ENCODE measurements at regions not wholly inside any gene's neighbourhood (a gene's known extent, or its start where the extent isn't known, plus 50 kb on each side); places are given as distances from the start of the nearest gene placed in this dataset.

GRCh38 chr1:95407131-95407885 lies 173.3 kb downstream of the RWDD3 start:
- DNase-seq: no peak
- Histone ChIP-seq H3K4me3 (no peak overlapping the region), H3K36me3 (no peaks in the 10 kb centered on the region), H3K4me1 (ENCODE audit: insufficient read depth) (no peaks in the 10 kb centered on the region), H3K27me3 (no peaks in the 10 kb centered on the region), H3K27ac (no peak overlapping the region), H3K9me3 (no peaks in the 10 kb centered on the region)
- intact Hi-C loops (cut with DNase I): no loop called here
- WGBS, 3 donors: 31 to 42% (median 39%) methylated on average over 10 of the region's 10 CpGs
- TF ChIP-seq, protein P1, sequence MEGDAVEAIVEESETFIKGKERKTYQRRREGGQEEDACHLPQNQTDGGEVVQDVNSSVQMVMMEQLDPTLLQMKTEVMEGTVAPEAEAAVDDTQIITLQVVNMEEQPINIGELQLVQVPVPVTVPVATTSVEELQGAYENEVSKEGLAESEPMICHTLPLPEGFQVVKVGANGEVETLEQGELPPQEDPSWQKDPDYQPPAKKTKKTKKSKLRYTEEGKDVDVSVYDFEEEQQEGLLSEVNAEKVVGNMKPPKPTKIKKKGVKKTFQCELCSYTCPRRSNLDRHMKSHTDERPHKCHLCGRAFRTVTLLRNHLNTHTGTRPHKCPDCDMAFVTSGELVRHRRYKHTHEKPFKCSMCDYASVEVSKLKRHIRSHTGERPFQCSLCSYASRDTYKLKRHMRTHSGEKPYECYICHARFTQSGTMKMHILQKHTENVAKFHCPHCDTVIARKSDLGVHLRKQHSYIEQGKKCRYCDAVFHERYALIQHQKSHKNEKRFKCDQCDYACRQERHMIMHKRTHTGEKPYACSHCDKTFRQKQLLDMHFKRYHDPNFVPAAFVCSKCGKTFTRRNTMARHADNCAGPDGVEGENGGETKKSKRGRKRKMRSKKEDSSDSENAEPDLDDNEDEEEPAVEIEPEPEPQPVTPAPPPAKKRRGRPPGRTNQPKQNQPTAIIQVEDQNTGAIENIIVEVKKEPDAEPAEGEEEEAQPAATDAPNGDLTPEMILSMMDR (IDR thresholded peaks at IDR 0.05): no peak

DNA sequence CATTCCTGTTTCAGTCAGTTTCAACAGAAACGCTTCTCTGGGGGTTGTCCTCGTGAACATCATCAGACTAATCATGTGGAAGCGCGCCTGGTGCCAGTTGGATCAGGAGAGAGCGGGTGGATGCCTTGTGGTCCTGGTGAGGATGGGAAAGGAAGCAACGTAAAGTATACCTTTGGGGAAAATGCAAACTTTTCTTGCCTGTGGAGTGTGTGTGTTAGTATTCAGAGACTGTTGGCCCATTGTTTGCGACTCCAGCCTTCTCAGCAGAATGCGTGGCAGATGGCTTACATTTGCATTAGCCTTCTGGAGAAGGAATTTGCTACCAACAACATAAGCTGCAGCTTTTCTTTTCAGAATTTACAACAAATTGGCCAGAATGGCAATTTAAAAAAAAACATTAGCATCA lies 173.9 kb downstream of the RWDD3 start:
- 37 to 59% (median 46%) methylated on average over 8 of the region's 8 CpGs for WGBS, 3 donors
- no peaks in the 10 kb centered on the region for H3K4me1 ChIP-seq (ENCODE audit: insufficient read depth)
- H3K36me3 ChIP-seq: no peaks in the 10 kb centered on the region
- no peak overlapping the region for H3K27ac ChIP-seq
- intact Hi-C loops (cut with DNase I): no loop called here
- H3K27me3 ChIP-seq: no peaks in the 10 kb centered on the region
- no peak overlapping the region for H3K4me3 ChIP-seq
- TF ChIP-seq EP300 (IDR thresholded peaks at IDR 0.05): no peak
- TF ChIP-seq POLR2A (IDR thresholded peaks at IDR 0.05): no peak
- TF ChIP-seq, protein P1 (IDR thresholded peaks at IDR 0.05): no peak
- H3K9me3 ChIP-seq: no peaks in the 10 kb centered on the region
- no peak for DNase-seq

GRCh38 chr1:95408507-95409136 lies 174.6 kb downstream of the RWDD3 start:
- H3K9me3 ChIP-seq: no peaks in the 10 kb centered on the region
- H3K4me3 ChIP-seq: no peak overlapping the region
- H3K4me1 ChIP-seq (ENCODE audit: insufficient read depth): no peaks in the 10 kb centered on the region
- WGBS, 3 donors: 31 to 43% (median 36%) methylated on average over 4 of the region's 4 CpGs
- intact Hi-C loops (cut with DNase I): no loop called here
- TF ChIP-seq, protein P1 (IDR thresholded peaks at IDR 0.05): no peak
- no peak for TF ChIP-seq EP300 (IDR thresholded peaks at IDR 0.05)
- TF ChIP-seq POLR2A (IDR thresholded peaks at IDR 0.05): no peak
- H3K36me3 ChIP-seq: no peaks in the 10 kb centered on the region
- no peak overlapping the region for H3K27ac ChIP-seq
- no peaks in the 10 kb centered on the region for H3K27me3 ChIP-seq
- DNase-seq: no peak

GRCh38 chr1:95409276-95409675 lies 175.3 kb downstream of the RWDD3 start:
- TF ChIP-seq, protein P1 (IDR thresholded peaks at IDR 0.05): no peak
- TF ChIP-seq EP300 (IDR thresholded peaks at IDR 0.05) (no peak), POLR2A (IDR thresholded peaks at IDR 0.05) (no peak)
- H3K27me3 ChIP-seq: no peaks in the 10 kb centered on the region
- H3K4me3 ChIP-seq: no peak overlapping the region
- H3K4me1 ChIP-seq (ENCODE audit: insufficient read depth): no peaks in the 10 kb centered on the region
- no peaks in the 10 kb centered on the region for H3K9me3 ChIP-seq
- WGBS, 3 donors: 11 to 19% (median 13%) methylated on average over 1 of the region's 1 CpG
- intact Hi-C loops (cut with DNase I): no loop called here
- no peak for DNase-seq
- no peak overlapping the region for H3K27ac ChIP-seq
- no peaks in the 10 kb centered on the region for H3K36me3 ChIP-seq
